Prostate gland (tissue), 2 donors: ENCODE measurements at regions not wholly inside any gene's neighbourhood (a gene's known extent, or its start where the extent isn't known, plus 50 kb on each side); places are given as distances from the start of the nearest gene placed in this dataset.

ENCODE experiments used
- CTCF ChIP-seq, 4 experiments: fragments of 200-600 bp in 2 of 4; fragments of 450-650 bp in 2 of 4; sonication (generic) in 2 of 4; IDR thresholded peaks; 1 replicate in 3 of 4; 2 replicates in 1 of 4; pipeline ENCODE4 v1.5.1; 2016 to 2019; ENCODE audit warnings: antibody characterized with exemption in 4 of 4, mild to moderate bottlenecking in 2 of 4, moderate library complexity in 2 of 4
- POLR2AphosphoS5 ChIP-seq: sonication (generic); formaldehyde crosslinking; IDR thresholded peaks from one replicate; pipeline ENCODE4 v1.6.1; 2017; ENCODE audit warnings: antibody characterized with exemption

GRCh38 chr21:22900490-22900889 is 1902.3 kb downstream of the NCAM2 start:
- TF ChIP-seq CTCF (IDR thresholded peaks at IDR 0.05) (no peak), POLR2AphosphoS5 (no peak)
